OCI-LY7 (cell line): ENCODE measurements at regions not wholly inside any gene's neighbourhood (a gene's known extent, or its start where the extent isn't known, plus 50 kb on each side); places are given as distances from the start of the nearest gene placed in this dataset.

ENCODE experiments used
- CTCF ChIP-seq: fragments of 200-600 bp; sonication (generic); conservative IDR thresholded peaks from 2 replicates; pipeline ENCODE4 v1.5.1; 2014; ENCODE audit warnings: mild to moderate bottlenecking, antibody characterized with exemption, low read length, moderate library complexity, mixed read lengths
- EZH2phosphoT487 ChIP-seq: fragments of 200-600 bp; sonication (generic); IDR thresholded peaks from 2 replicates; pipeline ENCODE4 v1.6.1; 2018; ENCODE audit warnings: low read depth, borderline replicate concordance, mild to moderate bottlenecking, mixed run types, antibody characterized with exemption, low read length, moderate library complexity, mixed read lengths

DNA sequence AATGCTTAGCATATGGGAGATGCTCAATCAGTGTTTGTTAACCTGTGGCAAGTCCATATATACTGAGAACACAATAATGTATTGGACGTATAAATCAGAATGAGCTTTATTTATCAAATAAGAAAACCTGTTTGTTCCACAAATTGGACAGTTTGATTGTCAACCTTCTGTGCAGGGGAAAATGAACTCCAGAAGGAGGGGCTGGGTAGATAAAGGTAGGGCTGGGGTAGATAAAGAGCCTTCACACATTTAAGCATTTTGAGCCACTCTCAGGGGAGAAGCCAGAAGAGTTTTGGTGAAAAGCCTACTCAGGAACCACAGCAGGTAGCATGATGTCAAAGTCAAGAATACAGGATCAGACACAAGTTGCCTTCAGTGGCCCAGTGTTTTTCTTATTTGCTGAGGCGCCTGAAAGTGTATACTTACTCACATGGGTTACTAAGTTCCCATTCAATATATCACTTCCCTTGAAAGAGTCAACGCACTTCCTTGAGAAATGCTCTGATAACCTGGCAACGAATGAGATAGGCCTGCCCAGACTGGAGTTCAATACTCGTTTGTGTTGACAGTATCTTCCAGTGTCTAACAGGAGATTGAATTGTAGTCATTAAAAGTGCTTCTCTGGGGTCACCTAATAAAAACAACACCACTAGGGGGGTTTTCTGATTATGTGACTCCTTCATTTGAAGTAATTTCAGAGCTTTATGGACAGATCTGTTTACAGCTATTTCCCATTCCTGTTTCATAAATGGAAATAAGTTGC, 263.9 kb upstream of the CITED2 start:
- TF ChIP-seq CTCF (0 out of 2 replicates have a peak, but pooled peaks have one; percentile 20), EZH2phosphoT487 (no peak)
